ENCODE measurements at regions not wholly inside any gene's neighbourhood (a gene's known extent, or its start where the extent isn't known, plus 50 kb on each side); places are given as distances from the start of the nearest gene placed in this dataset.

- TF ChIP-seq ARID4B (CRISPR knock-in tag; IDR thresholded peaks at IDR 0.05; ENCODE audit: borderline replicate concordance), result no peak
- no peak for TF ChIP-seq NFE2L1 (CRISPR knock-in tag; IDR thresholded peaks at IDR 0.05)
- TF ChIP-seq, protein P1, sequence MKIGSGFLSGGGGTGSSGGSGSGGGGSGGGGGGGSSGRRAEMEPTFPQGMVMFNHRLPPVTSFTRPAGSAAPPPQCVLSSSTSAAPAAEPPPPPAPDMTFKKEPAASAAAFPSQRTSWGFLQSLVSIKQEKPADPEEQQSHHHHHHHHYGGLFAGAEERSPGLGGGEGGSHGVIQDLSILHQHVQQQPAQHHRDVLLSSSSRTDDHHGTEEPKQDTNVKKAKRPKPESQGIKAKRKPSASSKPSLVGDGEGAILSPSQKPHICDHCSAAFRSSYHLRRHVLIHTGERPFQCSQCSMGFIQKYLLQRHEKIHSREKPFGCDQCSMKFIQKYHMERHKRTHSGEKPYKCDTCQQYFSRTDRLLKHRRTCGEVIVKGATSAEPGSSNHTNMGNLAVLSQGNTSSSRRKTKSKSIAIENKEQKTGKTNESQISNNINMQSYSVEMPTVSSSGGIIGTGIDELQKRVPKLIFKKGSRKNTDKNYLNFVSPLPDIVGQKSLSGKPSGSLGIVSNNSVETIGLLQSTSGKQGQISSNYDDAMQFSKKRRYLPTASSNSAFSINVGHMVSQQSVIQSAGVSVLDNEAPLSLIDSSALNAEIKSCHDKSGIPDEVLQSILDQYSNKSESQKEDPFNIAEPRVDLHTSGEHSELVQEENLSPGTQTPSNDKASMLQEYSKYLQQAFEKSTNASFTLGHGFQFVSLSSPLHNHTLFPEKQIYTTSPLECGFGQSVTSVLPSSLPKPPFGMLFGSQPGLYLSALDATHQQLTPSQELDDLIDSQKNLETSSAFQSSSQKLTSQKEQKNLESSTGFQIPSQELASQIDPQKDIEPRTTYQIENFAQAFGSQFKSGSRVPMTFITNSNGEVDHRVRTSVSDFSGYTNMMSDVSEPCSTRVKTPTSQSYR (CRISPR knock-in tag; IDR thresholded peaks at IDR 0.05), result no peak
- TF ChIP-seq, protein P2, sequence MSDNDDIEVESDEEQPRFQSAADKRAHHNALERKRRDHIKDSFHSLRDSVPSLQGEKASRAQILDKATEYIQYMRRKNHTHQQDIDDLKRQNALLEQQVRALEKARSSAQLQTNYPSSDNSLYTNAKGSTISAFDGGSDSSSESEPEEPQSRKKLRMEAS (CRISPR knock-in tag; IDR thresholded peaks at IDR 0.05), result no peak
Measured at GRCh38 chr5:36366883-36367282, 65.2 kb upstream of the RANBP3L start (continued).

DNA sequence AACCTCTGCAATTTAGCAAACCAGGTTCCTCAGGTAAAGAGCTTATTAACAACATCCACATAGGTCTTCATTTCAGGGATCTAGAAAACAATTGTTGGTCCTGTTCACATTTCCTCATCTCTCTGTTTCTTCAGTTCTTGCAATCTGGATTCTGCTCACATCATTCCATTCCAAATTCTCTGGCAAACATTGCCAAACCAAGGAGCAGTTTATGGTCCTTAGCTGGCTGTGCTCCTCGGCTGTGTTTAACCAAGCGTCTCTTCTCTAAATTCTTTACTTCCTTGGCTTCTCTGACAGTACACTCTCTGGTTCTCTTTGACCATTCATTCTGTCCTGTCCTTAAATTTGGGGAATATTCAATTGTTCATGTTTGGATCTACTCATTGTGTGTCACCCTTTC is 65.8 kb upstream of the RANBP3L start:
- ChIA-PET POLR2A (interaction anchor here (1.5 kb wide), 1 partner anchor 9 kb away, joined by 3 read pairs; no protein-coding TSS in a partner anchor), CTCF (interaction anchor here (1.7 kb wide), 1 partner anchor 323 kb away, joined by 4 read pairs; no protein-coding TSS in a partner anchor)
- no peak for DNase-seq (ENCODE audit: low spot score)
- ATAC-seq, result no peak
- Mint-ChIP-seq H3K4me3 (no peak overlapping the region), H3K27ac (no peak overlapping the region), H3K36me3 (no peaks in the 10 kb centered on the region), H3K4me1 (no peaks in the 10 kb centered on the region), H3K27me3 (ENCODE audit: low read depth) (no peaks in the 10 kb centered on the region; the same call in 1 of the 2 replicates), H3K9me3 (peaks cover 5% of the 10 kb centered on the region)
- TF ChIP-seq ZNF121 (CRISPR knock-in tag; IDR thresholded peaks at IDR 0.05) (no peak), ATF6 (CRISPR knock-in tag; IDR thresholded peaks at IDR 0.05) (no peak), MYBL2 (CRISPR knock-in tag; IDR thresholded peaks at IDR 0.05) (no peak), NFE2L1 (CRISPR knock-in tag; IDR thresholded peaks at IDR 0.05) (no peak), NR1H2 (CRISPR knock-in tag; IDR thresholded peaks at IDR 0.05) (no peak), NFATC4 (CRISPR knock-in tag; IDR thresholded peaks at IDR 0.05) (no peak), ATF3 (CRISPR knock-in tag; conservative IDR thresholded peaks at IDR 0.05) (no peak), MLX (CRISPR knock-in tag; IDR thresholded peaks at IDR 0.05) (no peak), RORB (CRISPR knock-in tag; IDR thresholded peaks at IDR 0.05) (no peak), SMAD4 (CRISPR knock-in tag; IDR thresholded peaks at IDR 0.05) (no peak), USF2 (CRISPR knock-in tag; IDR thresholded peaks at IDR 0.05) (no peak), ZNF263 (CRISPR knock-in tag; IDR thresholded peaks at IDR 0.05; ENCODE audit: low read depth) (no peak), GTF2I (CRISPR knock-in tag; conservative IDR thresholded peaks at IDR 0.05) (no peak), OVOL2 (CRISPR knock-in tag; IDR thresholded peaks at IDR 0.05; ENCODE audit: borderline replicate concordance) (no peak), RELA (CRISPR knock-in tag; IDR thresholded peaks at IDR 0.05; ENCODE audit: borderline replicate concordance) (no peak)
- TF ChIP-seq, protein P3, sequence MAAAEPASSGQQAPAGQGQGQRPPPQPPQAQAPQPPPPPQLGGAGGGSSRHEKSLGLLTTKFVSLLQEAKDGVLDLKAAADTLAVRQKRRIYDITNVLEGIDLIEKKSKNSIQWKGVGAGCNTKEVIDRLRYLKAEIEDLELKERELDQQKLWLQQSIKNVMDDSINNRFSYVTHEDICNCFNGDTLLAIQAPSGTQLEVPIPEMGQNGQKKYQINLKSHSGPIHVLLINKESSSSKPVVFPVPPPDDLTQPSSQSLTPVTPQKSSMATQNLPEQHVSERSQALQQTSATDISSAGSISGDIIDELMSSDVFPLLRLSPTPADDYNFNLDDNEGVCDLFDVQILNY (CRISPR knock-in tag; IDR thresholded peaks at IDR 0.05), result no peak
- TF ChIP-seq, protein P4, sequence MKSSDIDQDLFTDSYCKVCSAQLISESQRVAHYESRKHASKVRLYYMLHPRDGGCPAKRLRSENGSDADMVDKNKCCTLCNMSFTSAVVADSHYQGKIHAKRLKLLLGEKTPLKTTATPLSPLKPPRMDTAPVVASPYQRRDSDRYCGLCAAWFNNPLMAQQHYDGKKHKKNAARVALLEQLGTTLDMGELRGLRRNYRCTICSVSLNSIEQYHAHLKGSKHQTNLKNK (CRISPR knock-in tag; IDR thresholded peaks at IDR 0.05), result no peak
- TF ChIP-seq, protein P5, sequence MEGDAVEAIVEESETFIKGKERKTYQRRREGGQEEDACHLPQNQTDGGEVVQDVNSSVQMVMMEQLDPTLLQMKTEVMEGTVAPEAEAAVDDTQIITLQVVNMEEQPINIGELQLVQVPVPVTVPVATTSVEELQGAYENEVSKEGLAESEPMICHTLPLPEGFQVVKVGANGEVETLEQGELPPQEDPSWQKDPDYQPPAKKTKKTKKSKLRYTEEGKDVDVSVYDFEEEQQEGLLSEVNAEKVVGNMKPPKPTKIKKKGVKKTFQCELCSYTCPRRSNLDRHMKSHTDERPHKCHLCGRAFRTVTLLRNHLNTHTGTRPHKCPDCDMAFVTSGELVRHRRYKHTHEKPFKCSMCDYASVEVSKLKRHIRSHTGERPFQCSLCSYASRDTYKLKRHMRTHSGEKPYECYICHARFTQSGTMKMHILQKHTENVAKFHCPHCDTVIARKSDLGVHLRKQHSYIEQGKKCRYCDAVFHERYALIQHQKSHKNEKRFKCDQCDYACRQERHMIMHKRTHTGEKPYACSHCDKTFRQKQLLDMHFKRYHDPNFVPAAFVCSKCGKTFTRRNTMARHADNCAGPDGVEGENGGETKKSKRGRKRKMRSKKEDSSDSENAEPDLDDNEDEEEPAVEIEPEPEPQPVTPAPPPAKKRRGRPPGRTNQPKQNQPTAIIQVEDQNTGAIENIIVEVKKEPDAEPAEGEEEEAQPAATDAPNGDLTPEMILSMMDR (IDR thresholded peaks at IDR 0.05), result no peak
